Retinal pigment epithelial cell (primary cell): ENCODE measurements at regions not wholly inside any gene's neighbourhood (a gene's known extent, or its start where the extent isn't known, plus 50 kb on each side); places are given as distances from the start of the nearest gene placed in this dataset.

Experiments used
- DNase-seq: peaks from one replicate; pipeline ENCODE4 v3.0.0-alpha.2; 2010; ENCODE audit warnings: low read depth
- H3K4me3 ChIP-seq: 2 replicates; pipeline ENCODE4 v1.5.1; 2011; ENCODE audit warnings: mild to moderate bottlenecking, low read length, control low read depth, moderate library complexity
- CTCF ChIP-seq: conservative IDR thresholded peaks from 2 replicates; pipeline ENCODE4 v1.5.1; 2011; ENCODE audit warnings: low read depth, low read length, control low read depth, inconsistent platforms

- DNase-seq = no peak
- no peak for TF ChIP-seq CTCF
- H3K4me3 ChIP-seq = no peak overlapping the region
These were observed 96.8 kb upstream of the C21orf91 start for GRCh38 chr21:17915976-17916375.

- H3K4me3 ChIP-seq = no peak overlapping the region
- TF ChIP-seq CTCF = no peak
- no peak for DNase-seq
These were observed 92.5 kb upstream of the C21orf91 start for GRCh38 chr21:17911628-17912027.

- H3K4me3 ChIP-seq = no peak overlapping the region
- TF ChIP-seq CTCF = no peak
- no peak for DNase-seq
These were observed 84.9 kb upstream of the C21orf91 start for GRCh38 chr21:17903929-17904639.

- DNase-seq = no peak
- no peak overlapping the region for H3K4me3 ChIP-seq
- no peak for TF ChIP-seq CTCF
These were observed 84.1 kb upstream of the C21orf91 start for GRCh38 chr21:17903029-17903806.

- no peak overlapping the region for H3K4me3 ChIP-seq
- DNase-seq = no peak
- no peak for TF ChIP-seq CTCF
These were observed 82.4 kb upstream of the C21orf91 start for GRCh38 chr21:17901458-17902079.

GRCh38 chr21:17900990-17901385 is 81.8 kb upstream of the C21orf91 start:
- no peak for TF ChIP-seq CTCF
- DNase-seq = no peak
- no peak overlapping the region for H3K4me3 ChIP-seq
